Right renal cortex interstitium (tissue), 3 donors: ENCODE measurements at regions not wholly inside any gene's neighbourhood (a gene's known extent, or its start where the extent isn't known, plus 50 kb on each side); places are given as distances from the start of the nearest gene placed in this dataset.

Experiments used
- DNase-seq, 3 donors: peaks; one replicate each; pipeline ENCODE4 v3.0.0-alpha.2; 2013; ENCODE audit warnings: low read depth in 3 of 3, low spot score in 2 of 3

DNA sequence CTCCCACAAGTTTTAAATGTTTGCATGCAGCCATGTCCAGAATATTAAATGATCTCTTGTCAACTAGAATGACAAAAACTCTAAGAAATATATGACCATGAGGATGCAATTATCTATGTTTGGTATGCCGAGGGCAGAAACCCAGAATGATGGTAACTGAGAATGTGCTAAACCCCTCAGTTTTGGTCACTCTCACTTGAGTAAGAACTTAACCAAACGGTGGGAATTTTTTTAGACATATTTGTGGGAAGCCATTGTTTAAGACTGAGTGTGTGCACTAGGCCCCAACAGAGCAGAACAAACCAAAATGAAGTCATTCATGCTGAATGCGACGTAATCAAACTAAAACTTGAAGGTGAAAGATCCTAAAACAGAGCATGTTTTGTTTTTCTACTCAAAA lies 1927.9 kb upstream of the SEL1L start:
- no peak for DNase-seq

DNA sequence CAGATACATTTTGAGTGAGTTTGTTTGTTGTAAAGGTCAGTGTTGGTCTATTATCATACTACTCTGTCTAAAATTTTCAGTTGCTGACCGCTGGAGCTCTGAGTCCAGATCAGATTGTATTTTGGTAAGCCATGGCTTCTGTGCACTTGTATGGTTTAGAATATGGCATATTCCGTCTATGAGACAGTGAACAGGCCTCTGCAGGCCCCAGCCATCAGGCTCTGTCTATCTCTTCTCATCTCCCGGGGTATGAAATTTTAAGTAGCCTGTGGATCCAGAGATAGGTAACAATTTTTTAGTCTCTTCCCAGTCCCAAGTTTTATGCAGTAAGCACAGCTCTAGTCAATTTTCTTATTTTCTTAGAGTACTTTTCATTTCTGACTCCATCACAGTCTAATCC lies 1929.1 kb upstream of the SEL1L start:
- DNase-seq = no peak

DNA sequence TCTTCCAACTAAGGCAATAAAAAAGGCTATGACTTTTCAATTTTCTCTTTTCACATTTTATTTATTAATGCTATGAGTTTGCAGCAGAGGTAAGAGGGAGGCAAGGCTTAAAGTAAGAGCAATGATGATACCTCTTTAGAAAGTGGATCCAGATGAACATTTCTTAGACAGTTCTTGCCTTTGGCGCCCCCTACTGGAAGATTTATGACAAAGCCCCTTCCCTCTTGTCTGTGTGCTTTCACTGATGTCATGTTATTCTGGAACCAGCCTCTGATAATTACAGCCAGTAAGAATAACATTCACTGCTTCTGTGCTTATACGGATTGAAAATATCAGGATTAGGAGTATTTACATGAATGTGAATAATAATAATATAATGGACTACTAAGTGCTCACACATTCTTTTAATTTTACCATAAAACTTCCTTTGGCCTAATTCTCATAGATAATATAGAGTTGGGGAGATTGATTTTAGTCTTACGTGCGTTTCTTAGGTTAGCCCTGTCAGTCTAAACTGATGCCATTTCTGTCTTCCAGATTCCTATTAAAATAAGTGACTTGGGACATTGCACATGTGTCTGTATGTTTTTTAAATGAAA lies 1929.9 kb upstream of the SEL1L start:
- peak in 1 of 3 donors; percentile 33 for DNase-seq

DNA sequence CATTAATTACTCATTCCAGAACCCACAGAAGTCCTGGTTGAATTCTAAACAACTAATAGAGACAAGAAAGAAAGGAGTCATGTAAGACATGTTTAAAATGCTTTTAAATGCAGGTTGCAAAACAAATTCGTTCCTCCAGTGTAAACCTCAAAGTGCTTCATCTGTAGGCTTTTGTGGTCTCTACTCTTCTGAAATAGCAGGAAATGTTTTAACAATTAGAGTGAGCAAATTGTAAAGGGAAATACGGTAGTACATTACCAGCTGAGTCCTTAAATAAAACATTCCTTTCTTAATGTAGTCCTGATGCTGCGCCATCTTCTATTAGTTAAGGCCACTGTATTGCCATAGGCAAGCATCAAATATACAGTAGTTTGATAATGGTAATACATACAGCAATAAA lies 1934.2 kb upstream of the SEL1L start:
- DNase-seq = no peak

DNA sequence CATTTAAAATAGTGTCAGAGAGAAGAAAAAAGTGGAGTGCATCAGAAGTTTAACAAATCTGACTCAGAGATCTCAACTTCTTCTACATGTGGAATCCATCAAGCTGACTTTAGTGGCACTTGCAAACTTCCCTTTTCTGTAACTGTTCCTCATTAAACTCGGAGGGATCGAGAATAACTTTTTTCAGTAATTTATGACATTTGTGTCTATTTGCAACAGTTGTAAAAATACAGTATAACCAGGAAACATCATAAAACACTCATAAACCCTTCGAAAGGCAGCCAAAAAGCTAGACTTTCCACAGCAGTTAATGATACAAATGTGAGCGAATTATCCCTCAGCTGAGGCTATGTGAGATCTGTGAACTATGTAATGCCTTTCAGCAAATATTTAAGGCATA lies 1936.8 kb upstream of the SEL1L start:
- peak in 1 of 3 donors; percentile 23 for DNase-seq

DNA sequence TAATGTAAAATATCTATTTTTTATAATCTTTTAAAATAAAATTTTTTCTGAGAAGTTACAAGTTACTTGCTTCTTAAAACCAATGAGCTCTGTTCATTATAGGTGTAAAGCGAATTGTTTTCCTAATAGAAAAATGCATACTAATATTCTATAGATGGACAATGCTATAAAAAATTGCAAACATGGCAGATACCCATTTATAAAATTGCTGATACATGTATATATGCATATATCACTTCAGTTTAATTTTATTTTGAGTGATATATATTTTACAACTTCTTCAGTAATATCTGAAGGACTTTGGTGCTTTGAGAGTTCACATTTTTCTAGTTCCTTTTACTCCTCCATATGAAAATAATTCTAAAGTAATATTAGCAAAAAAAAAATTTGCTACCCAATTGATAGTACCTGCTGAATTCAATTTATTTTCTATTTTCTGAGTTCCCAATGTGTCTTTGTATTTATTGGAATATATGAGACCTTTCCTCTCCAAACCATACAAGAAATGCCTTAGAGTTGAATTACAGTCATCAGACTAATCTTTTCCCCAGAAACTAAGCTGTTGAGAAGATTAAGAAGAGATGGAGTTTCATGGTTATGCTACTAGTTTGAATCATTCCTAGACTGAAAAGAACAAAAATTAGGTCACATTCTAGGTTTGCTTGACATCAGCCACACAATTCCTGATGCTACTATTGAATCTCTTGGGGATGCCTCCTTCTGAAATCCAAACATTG lies 1937.5 kb upstream of the SEL1L start:
- no peak for DNase-seq

DNA sequence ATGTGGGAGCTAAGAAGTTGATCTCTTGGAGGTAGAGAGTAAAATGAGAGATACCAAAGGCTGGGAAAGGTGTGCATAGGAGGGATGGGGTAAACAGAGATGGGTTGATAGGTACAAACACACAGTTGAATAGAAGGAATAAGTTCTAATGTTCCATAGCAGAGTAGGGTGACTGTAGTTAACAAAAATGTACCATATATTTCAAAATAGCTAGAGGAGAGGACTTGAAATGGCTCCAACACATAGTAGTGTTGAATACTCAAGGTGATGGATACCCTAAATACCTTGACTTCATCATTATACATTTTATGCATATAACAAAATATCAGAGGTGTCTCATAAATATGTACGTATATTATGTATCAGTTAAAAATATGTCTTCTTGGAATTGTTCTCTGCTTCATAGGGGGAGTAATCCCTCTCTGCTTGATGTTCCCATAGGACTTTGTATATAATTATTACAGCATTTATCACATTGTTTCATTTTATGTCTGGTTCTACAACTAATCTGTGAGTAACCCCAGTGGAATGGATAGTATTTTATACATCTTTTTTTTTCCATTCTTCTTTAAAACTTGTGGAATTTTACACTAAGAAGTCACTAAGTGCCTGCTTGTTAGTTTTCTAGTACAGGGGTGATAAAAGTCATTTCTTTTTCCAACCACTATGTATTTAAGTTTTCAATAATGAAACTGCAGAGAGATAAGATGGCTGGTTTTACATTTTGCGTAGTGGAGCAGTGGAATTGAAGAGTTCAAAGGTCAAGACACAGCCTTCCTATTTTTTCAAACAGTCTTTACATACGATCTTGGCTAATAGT lies 1940.0 kb upstream of the SEL1L start:
- no peak for DNase-seq

DNA sequence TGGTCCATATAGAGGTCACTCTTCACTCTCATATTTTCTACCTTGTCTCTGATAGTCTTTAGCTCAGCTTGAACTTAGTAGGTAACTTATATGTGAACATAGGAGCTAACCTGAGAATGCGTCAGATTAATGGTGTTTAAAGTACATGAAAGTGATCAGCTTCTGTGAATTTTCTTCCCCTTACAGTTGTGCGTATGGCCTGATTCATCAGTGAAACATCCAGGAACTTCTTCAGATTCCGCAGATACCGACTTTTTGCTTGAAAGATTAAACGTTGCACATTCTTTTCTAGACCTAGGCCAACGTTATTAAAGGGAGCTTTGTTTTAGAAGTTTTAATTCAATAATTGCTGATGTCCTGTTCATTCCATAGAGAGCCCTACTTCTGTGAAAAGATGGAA lies 1945.1 kb upstream of the SEL1L start:
- no peak for DNase-seq

DNA sequence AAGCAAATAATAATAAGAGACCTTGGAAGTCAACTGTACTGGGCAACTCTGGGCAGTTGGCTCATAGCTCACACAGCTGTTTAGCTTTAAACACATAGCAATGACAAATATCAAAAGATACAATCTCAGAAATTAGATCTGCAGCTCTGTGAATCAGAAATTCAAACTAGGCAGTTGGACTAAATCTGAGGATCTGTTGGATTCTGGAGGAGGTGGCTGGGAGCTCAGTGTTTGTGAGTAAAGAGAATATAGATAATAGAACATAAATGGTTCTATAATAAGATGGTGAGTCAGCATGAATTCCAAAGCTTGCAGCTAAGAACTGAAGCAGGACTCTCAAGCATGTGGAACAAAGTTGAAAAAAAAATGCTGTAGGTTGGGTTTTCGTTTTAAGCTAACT lies 1949.4 kb upstream of the SEL1L start:
- no peak for DNase-seq

DNA sequence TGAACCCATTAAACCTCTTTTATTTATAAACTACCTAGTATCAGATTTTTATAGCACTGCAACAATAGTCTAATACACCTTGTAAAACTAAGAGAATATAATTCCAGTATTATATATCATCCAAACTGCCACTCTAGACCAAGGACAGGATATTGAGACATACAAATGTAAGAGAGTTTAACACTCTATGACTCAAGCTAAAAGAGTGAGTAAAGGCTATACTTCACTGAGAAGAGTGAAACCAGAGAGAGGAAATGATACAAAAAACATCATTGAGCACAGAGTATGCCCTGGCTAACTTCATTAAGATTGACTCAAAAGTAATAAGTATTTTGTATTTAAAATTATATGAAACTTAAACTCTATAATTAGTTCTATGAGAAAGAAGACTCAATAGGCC lies 1951.9 kb upstream of the SEL1L start:
- no peak for DNase-seq

DNA sequence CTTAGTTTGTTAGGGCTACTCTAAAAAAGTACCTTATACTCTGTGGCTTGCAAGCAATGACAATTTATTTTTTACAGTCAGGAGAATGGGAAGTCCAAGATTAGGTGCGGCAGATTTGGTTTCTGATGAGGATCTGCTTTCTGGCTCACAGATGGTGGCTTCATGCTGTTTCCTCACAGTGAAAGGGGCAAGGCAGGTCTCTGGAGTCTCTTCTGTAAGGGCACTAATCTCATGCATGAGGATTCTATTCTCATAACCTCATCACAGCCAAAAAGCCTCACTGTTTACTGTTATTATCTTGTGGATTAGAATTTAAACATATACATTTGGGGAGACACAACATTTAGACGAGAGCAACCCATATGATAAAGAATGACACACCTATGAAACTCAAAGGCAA lies 1957.4 kb upstream of the SEL1L start:
- no peak for DNase-seq

DNA sequence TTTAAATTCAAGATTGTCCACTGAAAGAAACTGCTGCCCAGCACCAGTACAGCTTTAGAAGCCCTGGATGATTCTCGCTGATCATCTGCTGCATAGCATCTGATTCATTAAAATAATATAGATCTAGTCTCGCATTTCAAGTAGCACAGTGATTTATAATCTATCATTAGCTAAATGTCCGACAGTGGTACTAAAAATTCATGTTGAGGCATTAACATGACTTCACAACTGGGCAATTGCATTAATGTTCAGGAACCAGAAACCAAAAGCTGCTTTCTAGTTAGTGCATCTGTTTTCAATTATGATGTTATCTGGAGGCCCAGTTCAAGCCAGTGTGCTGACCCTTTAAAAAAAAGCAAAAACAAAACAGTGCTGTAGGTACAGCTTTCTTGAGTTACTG lies 1987.2 kb upstream of the SEL1L start:
- peak in 1 of 3 donors; percentile 13 for DNase-seq

DNA sequence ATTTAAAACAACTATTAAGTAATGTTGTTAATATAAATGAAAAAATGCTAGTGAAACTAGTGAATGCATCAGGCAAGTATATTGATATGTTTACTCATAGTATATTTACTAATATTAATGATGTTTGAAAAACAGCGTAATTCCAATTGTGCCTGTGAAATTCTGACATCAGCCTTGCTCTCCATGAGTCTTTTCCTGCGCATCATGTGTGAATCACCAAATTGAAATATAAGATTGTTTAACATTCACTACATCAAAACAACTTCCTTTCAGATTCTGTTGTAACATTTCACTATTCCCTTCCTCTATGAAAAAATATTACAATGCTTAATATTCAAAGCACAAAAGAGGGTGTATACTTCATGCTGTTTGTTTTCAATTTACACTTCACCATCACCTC lies 1995.9 kb upstream of the SEL1L start:
- no peak for DNase-seq

DNA sequence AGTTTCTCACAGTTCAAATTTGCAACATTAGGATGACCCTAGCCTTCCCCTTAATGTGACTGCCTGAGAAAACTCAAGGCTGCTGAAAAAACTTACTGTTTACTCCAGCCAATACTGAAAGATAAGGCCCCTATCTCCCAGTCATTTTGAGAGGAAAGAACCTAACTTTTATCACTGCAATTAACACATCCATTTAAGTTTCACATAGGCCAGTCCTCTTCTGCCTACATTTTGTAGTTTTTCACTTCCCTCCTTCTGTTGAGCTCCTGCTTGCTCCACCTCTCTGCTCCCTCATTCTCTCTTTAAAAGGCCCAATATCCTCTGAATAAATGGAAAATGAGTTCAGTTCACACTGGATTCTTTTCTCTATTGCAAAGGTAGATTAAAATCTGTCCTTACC lies 1996.2 kb upstream of the FLRT2 start:
- no peak for DNase-seq

DNA sequence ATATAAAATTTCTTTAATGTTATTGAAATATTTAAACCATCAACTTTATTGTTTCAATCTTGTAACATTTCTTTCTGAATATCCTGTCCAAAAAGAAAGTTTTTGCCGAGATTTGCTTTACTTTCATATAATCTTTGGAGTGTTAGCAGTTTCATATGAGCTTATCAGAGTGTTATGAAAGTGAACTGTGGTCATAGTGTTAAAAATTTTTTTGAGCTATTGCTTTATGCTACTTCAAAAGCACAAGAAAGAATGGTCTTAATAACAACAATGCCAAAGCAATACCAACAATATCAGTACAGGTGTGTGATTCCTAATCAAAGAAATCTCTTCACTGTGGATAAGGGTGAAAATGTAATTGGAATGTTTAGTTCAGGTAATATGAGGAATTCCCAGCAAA lies 1994.9 kb upstream of the FLRT2 start:
- DNase-seq = no peak

DNA sequence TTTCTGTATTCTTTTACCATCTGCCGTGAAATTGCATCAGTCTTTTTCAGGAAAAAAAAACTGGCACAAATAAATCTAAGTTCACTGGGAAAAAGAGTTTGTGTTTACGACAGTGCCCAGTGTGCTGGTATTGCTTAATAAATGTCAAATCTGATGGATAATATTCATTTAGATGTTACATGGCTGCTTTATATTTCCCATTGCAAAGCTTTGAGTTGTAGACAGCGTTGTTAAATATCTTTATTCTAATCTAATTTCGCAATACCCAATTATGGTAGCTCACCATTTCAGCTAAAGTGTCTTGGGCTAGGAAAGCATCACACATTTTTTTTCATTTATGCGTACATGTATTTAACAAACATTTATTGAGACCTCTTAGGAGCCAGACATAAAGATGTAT lies 1994.5 kb upstream of the FLRT2 start:
- DNase-seq = no peak

DNA sequence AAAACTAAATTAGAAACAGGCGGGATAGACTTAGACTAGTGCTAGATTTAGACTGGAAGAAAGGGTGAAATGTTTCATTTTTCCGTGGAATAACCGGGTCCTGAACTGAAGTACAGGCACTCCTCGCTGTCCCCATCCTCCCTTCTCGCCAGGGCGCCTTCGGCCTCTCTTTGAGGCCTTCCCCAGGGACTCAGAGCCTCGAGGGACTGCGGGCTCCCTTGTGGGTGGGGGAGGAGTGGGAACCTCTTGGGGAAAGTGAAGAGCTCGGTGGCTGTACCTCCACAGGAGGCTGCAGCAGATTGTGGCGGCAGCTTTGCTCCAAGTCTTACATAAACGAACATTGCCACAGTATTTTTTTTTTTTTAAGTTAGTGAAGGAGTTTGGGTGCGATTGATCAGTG lies 1988.8 kb upstream of the FLRT2 start:
- DNase-seq = no peak

DNA sequence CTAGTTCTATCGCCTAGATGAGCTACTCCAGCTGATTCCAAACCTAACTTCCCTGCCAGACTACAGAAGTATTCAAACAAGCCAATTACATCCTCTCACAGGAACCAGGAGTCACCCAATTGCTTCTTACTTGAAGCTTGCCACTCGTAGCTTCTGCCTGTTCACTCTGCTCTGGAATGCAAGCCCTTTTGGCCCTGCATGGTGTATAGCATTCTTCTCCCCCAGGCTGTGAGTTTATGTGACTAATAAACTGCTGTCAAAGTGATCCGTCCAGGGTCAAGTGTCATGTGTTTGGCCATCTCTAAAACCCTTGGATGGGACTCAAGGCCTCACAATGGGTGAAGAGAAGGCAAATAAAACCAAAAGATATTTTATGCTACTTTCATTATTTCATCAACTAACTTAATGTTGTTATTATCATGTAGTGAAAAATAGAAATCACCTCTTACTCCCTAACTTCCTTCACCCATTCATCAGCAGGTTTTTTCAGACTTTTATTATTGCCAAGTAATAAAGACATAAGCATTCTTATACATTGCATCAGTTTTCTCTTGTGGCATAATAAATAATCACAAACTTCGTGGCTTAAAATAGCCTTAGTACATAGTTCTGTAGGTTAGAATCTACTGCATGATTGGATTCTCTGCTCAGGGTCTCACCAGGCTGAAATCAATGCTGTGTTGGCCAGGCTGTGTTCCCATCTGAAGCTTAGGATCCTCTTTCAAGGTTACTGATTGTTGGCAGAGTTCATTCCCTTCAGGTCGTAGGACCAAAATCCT lies 1981.7 kb upstream of the FLRT2 start:
- peak; percentile 2 to 21 (median 7) for DNase-seq

DNA sequence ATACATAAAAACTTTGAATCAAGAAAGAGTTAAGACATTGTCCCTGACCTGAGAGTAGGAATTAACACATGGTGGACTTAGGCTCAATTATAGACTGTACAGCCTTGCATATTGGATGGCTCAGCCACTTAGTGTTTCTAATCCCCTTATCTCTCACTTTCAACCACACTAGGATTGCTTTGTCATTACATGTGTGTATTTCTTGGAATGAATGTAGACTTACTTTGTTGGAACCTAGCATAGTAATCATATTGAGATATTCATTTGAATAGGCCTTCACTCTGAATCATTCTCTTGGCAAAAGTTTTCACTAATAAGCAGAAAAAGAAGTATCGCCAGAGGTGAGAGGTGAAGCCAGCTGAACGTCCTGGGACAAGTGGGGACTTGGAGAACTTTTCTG lies 1973.9 kb upstream of the FLRT2 start:
- no peak for DNase-seq

DNA sequence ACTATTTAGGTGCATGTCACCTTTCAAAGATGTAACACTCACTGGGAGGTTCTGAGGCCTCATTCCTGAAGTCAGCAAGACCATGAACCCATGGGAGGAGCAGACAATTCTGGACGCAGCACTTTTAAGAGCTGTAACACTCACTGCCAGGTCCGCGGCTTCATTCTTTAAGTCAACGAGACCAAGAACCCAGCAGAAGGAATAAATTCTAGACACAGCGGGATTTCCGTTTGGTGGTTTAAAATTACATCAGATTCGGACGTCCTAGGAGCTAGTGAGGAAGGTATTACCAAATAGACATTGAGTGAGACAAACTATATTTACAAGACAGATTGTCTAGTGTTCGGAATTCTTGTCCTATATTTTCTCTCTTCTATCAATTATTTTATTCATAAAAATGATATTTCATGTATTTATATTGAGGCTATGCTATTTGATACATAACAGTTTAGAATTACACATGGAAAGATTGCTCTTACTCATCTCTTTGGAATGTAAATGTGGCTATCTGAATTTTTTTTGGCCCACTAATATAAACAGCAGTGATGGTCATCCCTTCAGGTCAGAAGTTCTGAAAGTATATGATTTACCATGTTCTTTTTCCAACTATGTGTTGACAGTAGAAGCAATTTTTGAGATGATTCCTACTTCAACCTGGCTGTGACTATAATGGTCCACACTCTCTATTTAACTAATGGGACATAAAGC lies 1973.0 kb upstream of the FLRT2 start:
- DNase-seq = no peak

DNA sequence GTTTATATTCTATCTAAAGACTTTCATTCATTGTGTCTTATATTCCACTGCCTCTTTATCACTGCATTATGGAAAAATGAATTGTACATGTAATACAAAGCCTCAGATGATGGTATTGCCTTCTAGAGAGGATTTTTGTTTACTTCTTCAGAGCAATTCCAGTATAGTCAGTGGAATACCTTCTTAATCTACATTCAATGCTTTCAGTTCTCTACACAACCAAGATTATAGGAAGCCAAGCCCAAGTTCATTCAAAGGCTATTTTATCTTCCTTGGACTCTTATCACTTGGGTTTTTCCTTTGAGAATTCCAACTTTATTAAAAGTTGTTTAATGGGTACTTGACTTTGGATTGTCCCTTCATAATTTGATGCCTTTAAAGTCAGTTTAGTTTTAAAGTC lies 1971.0 kb upstream of the FLRT2 start:
- no peak for DNase-seq
